GM12891 (cell line): ENCODE measurements at regions not wholly inside any gene's neighbourhood (a gene's known extent, or its start where the extent isn't known, plus 50 kb on each side); places are given as distances from the start of the nearest gene placed in this dataset.

Experiments used
- PAX5 ChIP-seq: IDR thresholded peaks from 2 replicates; pipeline ENCODE4 v1.6.1; 2011; ENCODE audit warnings: low read length, moderate library complexity, mild to moderate bottlenecking; ENCODE audit not compliant: insufficient read depth, severe bottlenecking
- POLR2A ChIP-seq: IDR thresholded peaks from 2 replicates; pipeline ENCODE4 v1.6.1; 2011; ENCODE audit warnings: low read depth, low read length, control low read depth
- POLR2AphosphoS5 ChIP-seq: IDR thresholded peaks from 2 replicates; pipeline ENCODE4 v1.6.1; 2011; ENCODE audit warnings: low read depth, low read length, control low read depth
- POU2F2 ChIP-seq: IDR thresholded peaks from 2 replicates; pipeline ENCODE4 v1.6.1; 2011; ENCODE audit warnings: low read depth, mild to moderate bottlenecking, control low read depth, low read length, moderate library complexity
- TAF1 ChIP-seq: IDR thresholded peaks from 2 replicates; pipeline ENCODE4 v1.6.1; 2011; ENCODE audit warnings: low read depth, low read length, control low read depth

DNA sequence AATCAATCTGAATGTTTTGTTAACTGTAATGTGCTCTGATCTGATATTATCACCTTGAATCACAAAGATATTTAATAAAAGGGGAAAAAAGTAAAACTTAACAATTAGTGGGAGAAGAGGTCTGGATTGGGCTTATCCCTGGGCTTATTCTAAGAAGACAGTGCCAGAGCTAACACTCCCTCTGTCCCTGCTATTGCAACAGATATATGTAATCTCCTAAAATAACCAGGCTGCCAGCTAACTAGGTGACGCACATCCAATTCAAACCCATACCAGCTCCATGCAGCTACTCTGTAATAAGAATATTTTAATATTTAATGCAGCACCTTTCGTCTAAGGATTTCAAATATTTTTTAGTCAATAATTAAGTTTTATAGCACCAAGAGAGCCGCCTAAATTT is 330.1 kb upstream of the MARCKS start:
- TF ChIP-seq POU2F2: no peak
- no peak for TF ChIP-seq POLR2A
- TF ChIP-seq POLR2AphosphoS5: no peak
- no peak for TF ChIP-seq TAF1
- TF ChIP-seq PAX5: no peak
